Astrocyte of the spinal cord (primary cell): ENCODE measurements at regions not wholly inside any gene's neighbourhood (a gene's known extent, or its start where the extent isn't known, plus 50 kb on each side); places are given as distances from the start of the nearest gene placed in this dataset.
"Not testable (repeated sequence)": the region's sequence is repeated elsewhere in the genome, so short reads cannot be mapped to it uniquely, and the experiment has no call there.

Experiments
- DNase-seq: peaks from one replicate; pipeline ENCODE4 v3.0.0; 2011; ENCODE audit warnings: low read depth, low spot score
- H3K4me3 ChIP-seq: 2 replicates; pipeline ENCODE4 v1.5.1; 2011; ENCODE audit warnings: low read depth, mild to moderate bottlenecking, low read length, moderate library complexity
- in situ Hi-C: cut with HindIII; loops from 2 replicates; pipeline ENCODE4 v1.10.0; 2017; ENCODE audit warnings: low sequenced_read_pairs
- TF ChIP-seq, protein P1 (sequence below): IDR thresholded peaks from 2 replicates; pipeline ENCODE4 v1.5.1; 2012; ENCODE audit warnings: low read depth, mild to moderate bottlenecking, low read length, inconsistent platforms

DNA sequence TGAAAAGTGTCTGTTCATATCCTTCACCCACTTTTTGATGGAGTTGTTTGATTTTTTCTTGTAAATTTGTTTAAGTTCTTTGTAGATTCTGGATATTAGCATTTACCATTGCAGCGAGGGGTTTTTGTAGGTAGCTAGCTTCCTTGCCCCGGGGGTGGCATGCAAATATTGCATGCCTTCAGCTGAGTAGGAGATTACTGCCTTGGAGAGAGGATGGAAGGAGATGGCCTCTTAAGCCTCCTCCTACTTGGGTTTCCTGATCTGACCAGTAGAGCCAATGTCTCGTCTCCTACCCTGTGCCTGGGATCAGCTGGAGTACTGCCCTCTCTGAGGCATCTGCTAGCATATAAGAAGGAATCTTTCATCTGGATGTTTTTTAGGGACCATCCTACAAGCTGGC lies 134.4 kb upstream of the CCND2 start:
- no peak overlapping the region for H3K4me3 ChIP-seq
- TF ChIP-seq, protein P1, sequence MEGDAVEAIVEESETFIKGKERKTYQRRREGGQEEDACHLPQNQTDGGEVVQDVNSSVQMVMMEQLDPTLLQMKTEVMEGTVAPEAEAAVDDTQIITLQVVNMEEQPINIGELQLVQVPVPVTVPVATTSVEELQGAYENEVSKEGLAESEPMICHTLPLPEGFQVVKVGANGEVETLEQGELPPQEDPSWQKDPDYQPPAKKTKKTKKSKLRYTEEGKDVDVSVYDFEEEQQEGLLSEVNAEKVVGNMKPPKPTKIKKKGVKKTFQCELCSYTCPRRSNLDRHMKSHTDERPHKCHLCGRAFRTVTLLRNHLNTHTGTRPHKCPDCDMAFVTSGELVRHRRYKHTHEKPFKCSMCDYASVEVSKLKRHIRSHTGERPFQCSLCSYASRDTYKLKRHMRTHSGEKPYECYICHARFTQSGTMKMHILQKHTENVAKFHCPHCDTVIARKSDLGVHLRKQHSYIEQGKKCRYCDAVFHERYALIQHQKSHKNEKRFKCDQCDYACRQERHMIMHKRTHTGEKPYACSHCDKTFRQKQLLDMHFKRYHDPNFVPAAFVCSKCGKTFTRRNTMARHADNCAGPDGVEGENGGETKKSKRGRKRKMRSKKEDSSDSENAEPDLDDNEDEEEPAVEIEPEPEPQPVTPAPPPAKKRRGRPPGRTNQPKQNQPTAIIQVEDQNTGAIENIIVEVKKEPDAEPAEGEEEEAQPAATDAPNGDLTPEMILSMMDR = no peak
- DNase-seq = no peak
- in situ Hi-C loops = no loop called here

DNA sequence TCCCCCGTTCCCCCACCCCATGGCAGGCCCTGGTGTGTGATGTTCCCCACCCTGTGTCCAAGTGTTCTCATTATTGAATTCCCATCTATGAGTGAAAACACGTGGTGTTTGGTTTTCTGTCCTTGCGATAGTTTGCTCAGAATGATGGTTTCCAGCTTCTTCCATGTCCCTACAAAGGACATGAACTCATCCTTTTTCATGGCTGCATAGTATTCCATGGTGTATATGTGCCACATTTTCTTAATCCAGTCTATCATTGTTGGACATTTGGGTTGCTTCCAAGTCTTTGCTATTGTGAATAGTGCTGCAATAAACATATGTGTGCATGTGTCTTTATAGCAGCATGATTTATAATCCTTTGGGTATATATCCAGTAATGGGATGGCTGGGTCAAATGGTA lies 135.0 kb upstream of the CCND2 start:
- H3K4me3 ChIP-seq, DNase-seq, in situ Hi-C loops: not testable (repeated sequence)

DNA sequence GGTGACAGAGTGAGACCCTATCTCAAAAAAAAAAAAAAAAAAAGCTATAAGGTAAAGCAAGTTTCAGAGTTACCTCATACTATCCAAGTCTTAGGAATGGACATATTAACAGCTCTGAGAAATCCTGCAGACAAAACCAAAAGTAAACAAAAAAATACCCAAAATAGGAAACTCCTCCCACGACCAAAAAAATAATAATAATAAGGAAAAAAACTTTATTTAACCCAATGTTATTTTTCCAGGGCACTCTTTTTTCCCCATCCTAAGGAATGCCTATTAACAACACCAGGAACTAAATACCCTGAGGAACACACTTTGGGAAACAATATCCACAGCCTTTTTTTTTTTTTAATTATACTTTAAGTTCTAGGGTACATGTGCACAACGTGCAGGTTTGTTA lies 135.5 kb upstream of the CCND2 start:
- in situ Hi-C loops = no loop called here
- no peak overlapping the region for H3K4me3 ChIP-seq
- DNase-seq = no peak
- TF ChIP-seq, protein P1 = no peak

DNA sequence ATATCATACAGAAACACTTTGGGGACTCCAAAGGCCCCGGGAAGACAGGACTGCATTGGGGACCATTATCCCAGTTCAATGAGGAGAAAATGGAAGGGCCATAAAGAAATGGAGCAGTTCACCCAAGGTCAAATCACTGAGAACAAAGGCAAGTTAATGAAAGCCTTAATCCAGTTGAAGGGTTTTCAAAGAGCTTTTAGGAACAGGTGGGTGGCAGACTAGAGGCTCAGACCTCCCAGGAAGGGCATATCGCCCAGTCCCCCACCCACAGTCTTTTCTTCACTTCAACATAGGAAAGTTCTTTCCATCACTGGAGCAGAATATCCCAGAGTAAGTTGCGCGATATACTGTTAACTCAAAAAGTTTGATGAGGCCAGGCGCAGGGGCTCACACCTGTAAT lies 136.1 kb upstream of the CCND2 start:
- in situ Hi-C loops = no loop called here
- no peak overlapping the region for H3K4me3 ChIP-seq
- DNase-seq = no peak
- TF ChIP-seq, protein P1 = no peak

DNA sequence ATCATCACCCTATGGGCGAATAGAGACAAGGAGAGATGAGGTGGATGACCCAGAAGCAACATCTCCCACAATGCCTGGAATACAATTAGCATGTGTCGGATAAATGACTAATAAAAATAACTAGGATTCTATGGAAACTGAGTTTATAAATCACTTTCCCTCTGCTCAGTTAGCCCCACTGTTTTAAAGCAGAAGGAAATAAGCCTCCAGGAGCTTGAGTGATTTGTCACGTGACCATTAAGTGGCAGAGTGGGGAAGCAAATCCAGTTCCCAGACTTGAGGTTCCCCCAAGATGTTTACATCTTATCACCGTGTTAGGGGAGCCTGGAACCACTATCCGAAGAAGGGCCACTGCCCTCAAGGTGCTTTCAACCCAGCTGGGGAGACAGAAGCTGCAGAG lies 136.5 kb upstream of the CCND2 start:
- in situ Hi-C loops = no loop called here
- no peak overlapping the region for H3K4me3 ChIP-seq
- DNase-seq = no peak
- TF ChIP-seq, protein P1 = no peak

DNA sequence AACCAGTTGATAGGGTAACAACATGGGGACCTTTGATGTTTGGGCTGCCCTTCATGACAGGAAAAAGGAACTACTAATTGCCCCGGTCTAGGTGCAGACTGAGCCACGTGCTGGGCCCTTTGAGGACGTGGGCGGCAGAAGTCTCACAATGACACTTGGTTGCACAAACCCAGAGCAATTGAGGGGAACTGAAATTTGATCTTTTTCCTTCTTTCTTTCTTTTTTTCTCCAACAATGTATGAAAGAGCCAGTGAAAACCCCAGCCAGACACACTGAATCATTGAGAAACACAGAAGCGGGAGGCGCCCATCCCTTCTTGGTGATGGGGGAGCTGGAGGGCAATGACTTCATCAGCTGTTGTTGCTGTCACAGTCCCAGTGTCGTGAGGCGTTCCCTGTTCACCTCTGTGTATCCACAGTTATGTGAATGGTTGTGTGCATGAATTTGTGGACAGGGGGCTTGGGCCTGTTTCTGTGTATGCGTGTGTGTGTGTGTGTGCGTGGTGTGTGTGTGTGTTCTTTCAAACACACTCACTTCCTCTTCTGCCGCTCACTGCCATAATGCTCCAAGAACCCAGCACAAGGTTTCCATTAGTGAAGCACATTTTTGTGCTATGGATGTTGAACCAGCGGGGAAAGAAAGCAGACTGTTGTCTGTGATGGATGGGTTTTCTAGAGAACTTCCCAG lies 137.5 kb upstream of the CCND2 start:
- H3K4me3 ChIP-seq = no peak overlapping the region
- in situ Hi-C loops = no loop called here
- DNase-seq = peak; percentile 6
- TF ChIP-seq, protein P1 = no peak

DNA sequence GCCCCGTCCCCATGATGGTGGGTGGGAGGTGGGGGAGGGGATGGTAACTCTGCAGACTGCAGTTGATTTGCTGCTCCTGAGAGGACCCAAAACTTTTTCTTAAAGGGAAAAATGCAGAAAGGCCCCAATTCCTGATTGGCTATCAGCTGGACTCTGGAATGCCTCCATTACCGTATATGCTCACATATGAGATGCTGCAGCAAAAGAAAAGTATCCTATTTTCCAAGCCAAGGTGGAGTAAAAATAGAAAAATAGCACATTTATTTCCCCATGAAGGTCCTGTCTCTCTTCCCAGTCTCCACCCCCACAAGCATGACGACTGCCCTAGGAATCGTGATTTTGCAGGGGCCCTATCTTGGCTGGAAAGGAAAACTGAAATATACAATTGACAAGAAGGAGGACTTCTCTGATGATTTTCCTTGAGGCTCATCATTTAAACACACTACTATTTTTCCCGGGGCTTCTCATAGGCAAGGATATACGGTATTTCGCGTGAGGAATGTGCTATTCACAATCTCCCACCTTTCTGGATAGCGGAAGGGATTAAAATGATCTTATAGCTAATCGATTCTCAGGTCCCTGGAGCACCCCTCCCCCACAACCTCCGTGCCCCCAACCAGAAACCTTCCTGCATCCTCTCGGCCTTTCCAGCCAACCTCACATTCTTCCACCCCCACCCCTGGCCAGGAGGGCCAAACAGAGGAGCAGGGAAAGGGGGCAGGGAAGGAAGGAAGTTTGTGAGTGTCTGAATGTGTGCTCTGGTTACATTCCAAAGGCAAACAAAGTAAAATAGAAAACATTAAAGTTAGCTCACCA lies 138.9 kb upstream of the CCND2 start:
- TF ChIP-seq, protein P1 = no peak
- no peak for DNase-seq
- in situ Hi-C loops = no loop called here
- H3K4me3 ChIP-seq = no peak overlapping the region
